Mesenteric fat pad (tissue), 1 donor: ENCODE measurements at regions not wholly inside any gene's neighbourhood (a gene's known extent, or its start where the extent isn't known, plus 50 kb on each side); places are given as distances from the start of the nearest gene placed in this dataset.
"Not testable (repeated sequence)": the region's sequence is repeated elsewhere in the genome, so short reads cannot be mapped to it uniquely, and the experiment has no call there.

Experiments used
- DNase-seq: peaks from one replicate; pipeline ENCODE4 v3.0.0-alpha.2; 2020; ENCODE audit warnings: low spot score
- donor health status: DM: yes; HTN: yes; CAD: no.

GRCh38 chr2:2649109-2650072, 318.3 kb upstream of the MYT1L start:
- DNase-seq: peak; percentile 83

- DNase-seq: no peak
Observed at GRCh38 chr2:2648094-2648493, 317.0 kb upstream of the MYT1L start.

GRCh38 chr2:2647141-2647541, 316.1 kb upstream of the MYT1L start:
- DNase-seq: no peak

DNA sequence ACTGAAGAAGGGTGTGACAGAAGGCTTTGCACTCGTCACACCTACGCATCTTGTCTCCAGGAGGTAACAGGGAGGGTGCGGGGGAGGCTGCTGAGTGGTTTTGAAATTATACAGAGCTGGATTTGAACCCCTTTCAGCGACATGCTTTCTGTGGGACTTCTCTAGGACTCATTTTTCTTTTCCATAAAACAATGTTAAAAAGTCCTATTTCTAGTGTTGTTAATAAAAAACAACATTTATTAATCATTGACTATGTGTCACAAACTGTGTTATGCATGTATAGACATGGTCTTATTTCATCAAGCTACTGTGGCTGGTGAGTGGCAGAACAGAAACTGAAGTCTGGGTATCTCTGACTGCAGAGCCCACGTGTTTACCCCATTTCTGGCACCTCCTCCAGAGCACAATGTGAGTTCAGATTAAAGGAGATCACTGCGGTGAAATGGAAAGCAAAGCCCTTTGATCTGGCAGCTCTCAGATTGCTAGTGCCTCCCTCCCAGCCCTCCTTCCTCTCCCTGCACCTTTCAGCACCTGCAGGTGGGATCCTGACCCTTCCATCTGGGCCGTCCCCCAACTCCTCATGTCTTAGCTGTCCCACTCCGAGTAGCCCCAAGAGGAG, 315.5 kb upstream of the MYT1L start:
- no peak for DNase-seq

DNA sequence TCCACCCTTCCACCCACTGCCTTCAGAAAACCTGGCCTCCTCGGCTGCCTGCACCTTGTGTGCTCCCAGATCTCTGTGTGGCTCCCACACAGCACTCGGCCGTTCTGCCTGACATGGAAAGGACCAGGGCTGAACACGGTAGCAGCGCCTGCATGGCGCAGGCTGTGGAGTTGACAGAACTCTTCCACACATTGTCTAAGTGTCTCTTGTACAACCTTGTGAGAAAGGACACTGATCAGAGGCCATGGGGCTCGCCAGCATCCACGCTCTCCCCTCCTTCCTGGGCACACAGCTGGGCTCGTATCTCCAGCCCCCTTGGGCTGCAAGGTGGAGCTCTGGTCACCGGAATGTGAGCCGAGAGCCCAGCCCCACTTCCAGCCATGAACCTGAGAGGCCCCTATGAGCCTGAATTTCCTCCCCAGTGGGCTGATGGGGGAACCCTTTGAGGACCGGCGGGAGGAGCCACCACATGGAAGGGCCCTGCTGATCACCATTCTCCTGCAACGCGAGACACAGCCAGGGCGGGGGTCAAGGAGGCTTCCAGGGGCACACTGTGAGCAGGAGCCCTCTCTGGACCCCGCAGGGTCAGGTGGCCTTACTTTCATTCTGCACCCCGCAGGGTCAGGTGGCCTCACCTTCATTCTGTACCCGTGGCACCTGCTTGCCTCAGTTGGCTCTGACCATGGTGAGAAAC, 314.2 kb upstream of the MYT1L start:
- no peak for DNase-seq

- not testable (repeated sequence) for DNase-seq
Observed at GRCh38 chr2:2644751-2645150, 313.7 kb upstream of the MYT1L start.

- no peak for DNase-seq
Observed at GRCh38 chr2:2644040-2644439, 313.0 kb upstream of the MYT1L start.

GRCh38 chr2:2642906-2643890, 312.1 kb upstream of the MYT1L start:
- no peak for DNase-seq

GRCh38 chr2:2641541-2642410, 310.7 kb upstream of the MYT1L start:
- DNase-seq: no peak

DNA sequence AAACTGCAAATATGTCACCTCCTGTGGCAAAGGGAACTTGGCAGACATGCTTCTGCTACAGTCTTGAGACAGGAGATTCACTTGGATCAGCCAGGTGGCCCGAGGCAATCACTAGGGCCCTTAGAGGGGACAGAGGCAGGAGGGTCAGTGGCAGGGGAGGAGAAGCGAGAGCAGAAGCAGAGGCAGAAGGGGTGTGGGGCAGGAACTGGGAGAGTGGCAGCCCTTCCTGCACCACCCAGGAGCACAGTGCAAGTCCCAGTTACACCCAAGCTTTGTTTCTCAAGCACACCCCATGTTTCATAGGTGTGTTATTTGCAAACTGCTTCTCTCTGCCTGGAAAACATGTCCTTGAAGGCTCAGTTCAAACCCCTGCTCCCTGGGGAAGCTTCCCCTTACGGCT, 309.7 kb upstream of the MYT1L start:
- no peak for DNase-seq

GRCh38 chr2:2640371-2640770, 309.3 kb upstream of the MYT1L start:
- no peak for DNase-seq

GRCh38 chr2:2639251-2640139, 308.4 kb upstream of the MYT1L start:
- no peak for DNase-seq

DNA sequence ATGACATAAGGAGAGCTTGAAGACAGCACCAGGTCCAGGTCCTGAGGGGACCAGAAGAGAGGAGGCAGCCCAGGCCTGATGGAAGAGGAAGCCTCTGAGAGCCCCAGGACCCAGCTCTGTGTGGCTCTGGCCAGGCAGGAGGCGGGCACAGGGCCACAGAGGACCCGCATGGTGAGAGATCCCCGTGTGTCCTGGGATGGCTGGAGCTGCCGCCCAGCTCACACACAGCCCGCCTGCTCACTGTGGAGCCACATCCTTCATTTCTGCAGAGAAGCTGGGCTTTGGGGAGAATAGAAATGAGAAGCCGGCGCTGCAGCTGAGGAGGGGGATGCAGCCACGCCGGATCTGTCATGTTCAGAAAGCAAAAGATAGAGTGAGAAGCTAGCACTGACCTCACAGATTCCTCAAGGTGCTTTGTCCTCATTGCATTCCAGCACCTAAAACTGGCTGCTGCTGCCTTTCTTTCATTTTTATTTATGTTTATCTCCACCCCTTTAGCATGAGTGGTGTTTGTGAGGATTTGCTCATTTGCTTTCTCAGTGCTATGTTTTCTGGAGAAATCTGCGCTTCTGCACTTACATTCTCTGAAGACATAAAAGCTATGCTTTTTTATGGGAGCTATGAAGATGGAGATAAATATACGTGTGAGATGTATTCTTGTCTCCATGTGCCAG, 307.6 kb upstream of the MYT1L start:
- DNase-seq: no peak

DNA sequence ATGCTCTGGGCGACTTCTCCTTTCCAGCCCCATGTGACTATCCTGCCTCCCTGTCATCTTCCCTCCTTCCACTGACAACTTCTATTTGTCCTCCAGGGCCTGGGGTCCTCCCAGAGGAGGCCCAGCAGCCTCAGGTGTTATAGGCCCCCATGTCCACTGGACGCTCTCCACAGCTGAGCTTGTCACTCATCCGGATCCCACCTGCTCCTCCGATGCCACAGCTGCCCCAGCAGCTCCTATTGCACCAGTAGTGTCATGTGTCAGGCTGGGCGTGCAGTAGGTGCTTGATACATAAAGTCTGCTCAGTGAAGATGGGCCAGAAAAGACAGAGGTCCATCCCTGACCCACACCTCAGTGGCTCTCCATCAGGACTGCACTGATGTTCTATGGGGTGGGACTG, 305.7 kb upstream of the MYT1L start:
- DNase-seq: no peak

- no peak for DNase-seq
Observed at GRCh38 chr2:2635025-2635528, 304.0 kb upstream of the MYT1L start.

GRCh38 chr2:2633017-2633416, 301.9 kb upstream of the MYT1L start:
- DNase-seq: no peak

DNA sequence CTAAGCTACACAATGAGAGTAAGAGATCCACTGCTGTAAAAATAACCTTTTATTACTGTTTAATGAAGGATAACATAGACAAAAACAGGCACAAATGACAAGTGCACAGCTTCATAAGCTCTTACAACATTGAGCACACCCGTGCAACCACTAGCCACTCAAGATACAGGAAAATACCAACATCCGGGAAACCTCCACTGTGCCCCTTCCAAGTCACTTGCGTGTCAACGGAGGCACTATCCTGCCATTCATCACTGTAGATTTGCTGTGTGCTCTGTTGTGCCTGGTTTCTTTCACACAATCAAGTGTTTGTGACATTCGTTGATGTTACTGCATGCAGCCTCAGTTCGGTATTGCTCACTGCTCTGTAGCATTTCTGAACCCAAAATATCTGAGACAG, 292.9 kb upstream of the MYT1L start:
- no peak for DNase-seq

DNA sequence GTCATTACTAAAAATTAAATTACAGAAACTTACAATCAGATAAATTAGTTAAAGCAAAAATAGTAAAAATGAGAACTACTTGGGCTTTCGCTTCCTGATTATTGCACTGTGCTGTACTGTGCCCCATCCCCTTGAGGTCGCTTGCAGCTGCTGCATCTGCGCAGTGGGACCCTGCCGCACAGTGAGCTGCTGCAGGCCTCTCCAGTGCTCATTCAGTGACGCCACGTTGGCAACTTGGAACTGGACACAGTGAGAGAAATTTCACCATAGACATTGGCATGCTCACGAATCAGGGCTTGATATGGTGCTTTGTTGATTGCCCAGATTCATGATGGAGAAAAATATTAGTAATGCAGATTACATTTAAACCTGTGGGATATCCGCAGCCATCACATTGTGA, 290.8 kb upstream of the MYT1L start:
- DNase-seq: no peak
